WTC11 (cell line): ENCODE measurements at regions not wholly inside any gene's neighbourhood (a gene's known extent, or its start where the extent isn't known, plus 50 kb on each side); places are given as distances from the start of the nearest gene placed in this dataset.
"Not testable (repeated sequence)": the region's sequence is repeated elsewhere in the genome, so short reads cannot be mapped to it uniquely, and the experiment has no call there.

Source experiments
- ATAC-seq: fragments of 200-7000 bp; cut with Tn5 transposase; 2 replicates; pipeline ENCODE4 v1.10.0; 2021; ENCODE audit warnings: mild to moderate bottlenecking, moderate library complexity
- CTCF ChIA-PET: fragments of 300-600 bp; sonication (Branson Sonifier 250); formaldehyde crosslinking; loops from one replicate; lab custom pipeline; 2021; ENCODE audit warnings: antibody characterized with exemption; lab: Charles Lee
- POLR2A ChIA-PET: fragments of 350-600 bp; sonication (Branson Sonifier 250); formaldehyde crosslinking; loops from one replicate; lab custom pipeline; 2021; ENCODE audit warnings: antibody characterized with exemption; lab: Charles Lee
- DNase-seq: peaks from one replicate; pipeline ENCODE4 v3.0.0; 2021; ENCODE audit warnings: low spot score
- H3K27ac Mint-ChIP-seq: 2 replicates; pipeline ENCODE4 v1.8.0; 2021; ENCODE audit warnings: mixed read lengths
- H3K27me3 Mint-ChIP-seq: 2 replicates; pipeline ENCODE4 v1.8.0; 2021; ENCODE audit warnings: low read depth, mild to moderate bottlenecking, moderate library complexity, mixed read lengths
- H3K36me3 Mint-ChIP-seq: 2 replicates; pipeline ENCODE4 v1.8.0; 2021; ENCODE audit warnings: mixed read lengths
- H3K4me1 Mint-ChIP-seq: 2 replicates; pipeline ENCODE4 v1.8.0; 2022; ENCODE audit warnings: mixed read lengths
- H3K4me3 Mint-ChIP-seq: 2 replicates; pipeline ENCODE4 v1.8.0; 2021; ENCODE audit warnings: mild to moderate bottlenecking, moderate library complexity, mixed read lengths
- H3K9me3 Mint-ChIP-seq: 2 replicates; pipeline ENCODE4 v1.8.0; 2021; ENCODE audit warnings: mixed read lengths
- ELF4 ChIP-seq: sonication (generic); formaldehyde crosslinking; IDR thresholded peaks from 2 replicates; pipeline ENCODE4 v1.8.1; 2022; ENCODE audit warnings: low read depth, mild to moderate bottlenecking, moderate library complexity, missing genetic modification reagents
- ETV6 ChIP-seq: sonication (generic); formaldehyde crosslinking; IDR thresholded peaks from 2 replicates; pipeline ENCODE4 v1.8.1; 2022; ENCODE audit warnings: mild to moderate bottlenecking, missing genetic modification reagents
- JAZF1 ChIP-seq: fragments of 250-450 bp; sonication (Bioruptor Pico); IDR thresholded peaks from 2 replicates; pipeline ENCODE4 v1.9.0; 2021; ENCODE audit warnings: moderate library complexity, mild to moderate bottlenecking, inconsistent platforms
- JUN ChIP-seq: sonication (generic); formaldehyde crosslinking; IDR thresholded peaks from 2 replicates; pipeline ENCODE4 v1.8.0; 2023; ENCODE audit warnings: mild to moderate bottlenecking, missing genetic modification reagents
- KAT7 ChIP-seq: sonication (generic); formaldehyde crosslinking; IDR thresholded peaks from 2 replicates; pipeline ENCODE4 v1.8.1; 2023; ENCODE audit warnings: missing genetic modification reagents, mild to moderate bottlenecking, borderline replicate concordance
- MXD4 ChIP-seq: fragments of 250-450 bp; sonication (Bioruptor Pico); IDR thresholded peaks from 2 replicates; pipeline ENCODE4 v1.8.0; 2021; ENCODE audit warnings: mild to moderate bottlenecking, moderate library complexity, borderline replicate concordance
- NR1H2 ChIP-seq: sonication (generic); formaldehyde crosslinking; IDR thresholded peaks from 2 replicates; pipeline ENCODE4 v1.9.0; 2021; ENCODE audit warnings: mild to moderate bottlenecking, moderate library complexity, missing genetic modification reagents
- RORB ChIP-seq: fragments of 250-450 bp; sonication (Bioruptor Pico); IDR thresholded peaks from 2 replicates; pipeline ENCODE4 v1.9.0; 2021; ENCODE audit warnings: mild to moderate bottlenecking
- SMAD3 ChIP-seq: sonication (generic); formaldehyde crosslinking; IDR thresholded peaks from 2 replicates; pipeline ENCODE4 v1.8.0; 2022; ENCODE audit warnings: missing genetic modification reagents, mild to moderate bottlenecking, borderline replicate concordance
- SMAD4 ChIP-seq: sonication (generic); formaldehyde crosslinking; IDR thresholded peaks from 2 replicates; pipeline ENCODE4 v1.8.0; 2022; ENCODE audit warnings: mild to moderate bottlenecking, missing genetic modification reagents
- SOX15 ChIP-seq: fragments of 250-450 bp; sonication (Bioruptor Pico); IDR thresholded peaks from 2 replicates; pipeline ENCODE4 v1.9.0; 2021; ENCODE audit warnings: mild to moderate bottlenecking
- TEAD4 ChIP-seq: sonication (generic); formaldehyde crosslinking; IDR thresholded peaks from 2 replicates; pipeline ENCODE4 v1.8.0; 2022; ENCODE audit warnings: mild to moderate bottlenecking, missing genetic modification reagents
- TP53 ChIP-seq: sonication (generic); formaldehyde crosslinking; IDR thresholded peaks from 2 replicates; pipeline ENCODE4 v1.8.1; 2023; ENCODE audit warnings: mild to moderate bottlenecking, missing genetic modification reagents
- ZNF219 ChIP-seq: sonication (generic); formaldehyde crosslinking; IDR thresholded peaks from 2 replicates; pipeline ENCODE4 v1.8.0; 2023; ENCODE audit warnings: missing genetic modification reagents, mild to moderate bottlenecking, borderline replicate concordance
- ZNF232 ChIP-seq: sonication (generic); formaldehyde crosslinking; IDR thresholded peaks from 2 replicates; pipeline ENCODE4 v1.8.0; 2022; ENCODE audit warnings: mild to moderate bottlenecking, missing genetic modification reagents
- ZNF396 ChIP-seq: fragments of 250-450 bp; sonication (Bioruptor Pico); IDR thresholded peaks from 2 replicates; pipeline ENCODE4 v1.8.0; 2021; ENCODE audit warnings: mild to moderate bottlenecking, moderate library complexity, borderline replicate concordance
- ZNF671 ChIP-seq: fragments of 250-450 bp; sonication (Bioruptor Pico); IDR thresholded peaks from 2 replicates; pipeline ENCODE4 v1.8.0; 2021; ENCODE audit warnings: mild to moderate bottlenecking
- TF ChIP-seq, protein P1 (sequence below): sonication (generic); formaldehyde crosslinking; IDR thresholded peaks from 2 replicates; pipeline ENCODE4 v1.8.0; 2022; ENCODE audit warnings: mild to moderate bottlenecking, missing genetic modification reagents
- TF ChIP-seq, protein P2 (sequence below): sonication (generic); formaldehyde crosslinking; IDR thresholded peaks from 2 replicates; pipeline ENCODE4 v1.8.1; 2023; ENCODE audit warnings: mild to moderate bottlenecking, missing genetic modification reagents, moderate library complexity
- TF ChIP-seq, protein P3 (sequence below): sonication (generic); formaldehyde crosslinking; IDR thresholded peaks from 2 replicates; pipeline ENCODE4 v1.8.1; 2022; ENCODE audit warnings: mild to moderate bottlenecking, missing genetic modification reagents, moderate library complexity, borderline replicate concordance
- TF ChIP-seq, protein P4 (sequence below): fragments of 250-450 bp; sonication (Bioruptor Pico); IDR thresholded peaks from 2 replicates; pipeline ENCODE4 v1.8.0; 2021; ENCODE audit warnings: mild to moderate bottlenecking
- TF ChIP-seq, protein P5 (sequence below): sonication (generic); formaldehyde crosslinking; IDR thresholded peaks from 2 replicates; pipeline ENCODE4 v1.8.1; 2023; ENCODE audit warnings: mild to moderate bottlenecking, missing genetic modification reagents, moderate library complexity
- TF ChIP-seq, protein P6 (sequence below): fragments of 250-450 bp; sonication (Bioruptor Pico); IDR thresholded peaks from 2 replicates; pipeline ENCODE4 v1.9.0; 2021; ENCODE audit warnings: mild to moderate bottlenecking
- TF ChIP-seq, protein P7 (sequence below): fragments of 250-450 bp; sonication (Bioruptor Pico); IDR thresholded peaks from 2 replicates; pipeline ENCODE4 v1.9.0; 2021; ENCODE audit warnings: mild to moderate bottlenecking

DNA sequence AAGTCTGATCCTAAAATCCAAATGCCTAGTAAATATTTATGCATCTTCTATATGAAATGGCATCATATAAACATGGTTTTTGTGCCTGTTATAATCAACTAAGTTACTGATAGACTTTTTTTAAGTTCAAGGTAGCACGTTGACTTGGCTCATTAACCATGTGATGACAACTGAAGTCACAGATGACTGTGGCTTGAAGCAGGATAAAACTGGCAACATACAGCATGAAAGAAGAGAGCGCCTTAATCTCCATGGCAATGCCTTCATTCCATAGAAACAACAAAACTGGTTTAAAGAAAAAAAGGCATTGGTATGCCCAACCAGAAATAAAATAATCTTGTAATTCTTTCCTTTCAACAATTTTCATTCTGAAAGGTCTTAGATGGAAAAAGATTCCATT lies 188.9 kb upstream of the CDK1 start:
- POLR2A ChIA-PET: no interaction called here
- Mint-ChIP-seq H3K36me3 (no peaks in the 10 kb centered on the region), H3K9me3 (no peaks in the 10 kb centered on the region), H3K27me3 (no peaks in the 10 kb centered on the region), H3K4me3 (no peak overlapping the region), H3K4me1 (no peaks in the 10 kb centered on the region), H3K27ac (no peak overlapping the region)
- CTCF ChIA-PET: no interaction called here
- ATAC-seq (no peak), DNase-seq (no peak)
- TF ChIP-seq, protein P1, sequence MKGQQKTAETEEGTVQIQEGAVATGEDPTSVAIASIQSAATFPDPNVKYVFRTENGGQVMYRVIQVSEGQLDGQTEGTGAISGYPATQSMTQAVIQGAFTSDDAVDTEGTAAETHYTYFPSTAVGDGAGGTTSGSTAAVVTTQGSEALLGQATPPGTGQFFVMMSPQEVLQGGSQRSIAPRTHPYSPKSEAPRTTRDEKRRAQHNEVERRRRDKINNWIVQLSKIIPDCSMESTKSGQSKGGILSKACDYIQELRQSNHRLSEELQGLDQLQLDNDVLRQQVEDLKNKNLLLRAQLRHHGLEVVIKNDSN (CRISPR knock-in tag): no peak
- no peak for TF ChIP-seq ZNF232 (CRISPR knock-in tag)
- TF ChIP-seq, protein P2, sequence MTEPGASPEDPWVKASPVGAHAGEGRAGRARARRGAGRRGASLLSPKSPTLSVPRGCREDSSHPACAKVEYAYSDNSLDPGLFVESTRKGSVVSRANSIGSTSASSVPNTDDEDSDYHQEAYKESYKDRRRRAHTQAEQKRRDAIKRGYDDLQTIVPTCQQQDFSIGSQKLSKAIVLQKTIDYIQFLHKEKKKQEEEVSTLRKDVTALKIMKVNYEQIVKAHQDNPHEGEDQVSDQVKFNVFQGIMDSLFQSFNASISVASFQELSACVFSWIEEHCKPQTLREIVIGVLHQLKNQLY (CRISPR knock-in tag): no peak
- TF ChIP-seq KAT7 (CRISPR knock-in tag): no peak
- TF ChIP-seq, protein P3, sequence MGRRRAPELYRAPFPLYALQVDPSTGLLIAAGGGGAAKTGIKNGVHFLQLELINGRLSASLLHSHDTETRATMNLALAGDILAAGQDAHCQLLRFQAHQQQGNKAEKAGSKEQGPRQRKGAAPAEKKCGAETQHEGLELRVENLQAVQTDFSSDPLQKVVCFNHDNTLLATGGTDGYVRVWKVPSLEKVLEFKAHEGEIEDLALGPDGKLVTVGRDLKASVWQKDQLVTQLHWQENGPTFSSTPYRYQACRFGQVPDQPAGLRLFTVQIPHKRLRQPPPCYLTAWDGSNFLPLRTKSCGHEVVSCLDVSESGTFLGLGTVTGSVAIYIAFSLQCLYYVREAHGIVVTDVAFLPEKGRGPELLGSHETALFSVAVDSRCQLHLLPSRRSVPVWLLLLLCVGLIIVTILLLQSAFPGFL (CRISPR knock-in tag): no peak
- no peak for TF ChIP-seq TEAD4
- no peak for TF ChIP-seq ZNF396 (CRISPR knock-in tag)
- TF ChIP-seq, protein P4, sequence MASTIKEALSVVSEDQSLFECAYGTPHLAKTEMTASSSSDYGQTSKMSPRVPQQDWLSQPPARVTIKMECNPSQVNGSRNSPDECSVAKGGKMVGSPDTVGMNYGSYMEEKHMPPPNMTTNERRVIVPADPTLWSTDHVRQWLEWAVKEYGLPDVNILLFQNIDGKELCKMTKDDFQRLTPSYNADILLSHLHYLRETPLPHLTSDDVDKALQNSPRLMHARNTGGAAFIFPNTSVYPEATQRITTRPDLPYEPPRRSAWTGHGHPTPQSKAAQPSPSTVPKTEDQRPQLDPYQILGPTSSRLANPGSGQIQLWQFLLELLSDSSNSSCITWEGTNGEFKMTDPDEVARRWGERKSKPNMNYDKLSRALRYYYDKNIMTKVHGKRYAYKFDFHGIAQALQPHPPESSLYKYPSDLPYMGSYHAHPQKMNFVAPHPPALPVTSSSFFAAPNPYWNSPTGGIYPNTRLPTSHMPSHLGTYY (CRISPR knock-in tag): no peak
- TF ChIP-seq, protein P5, sequence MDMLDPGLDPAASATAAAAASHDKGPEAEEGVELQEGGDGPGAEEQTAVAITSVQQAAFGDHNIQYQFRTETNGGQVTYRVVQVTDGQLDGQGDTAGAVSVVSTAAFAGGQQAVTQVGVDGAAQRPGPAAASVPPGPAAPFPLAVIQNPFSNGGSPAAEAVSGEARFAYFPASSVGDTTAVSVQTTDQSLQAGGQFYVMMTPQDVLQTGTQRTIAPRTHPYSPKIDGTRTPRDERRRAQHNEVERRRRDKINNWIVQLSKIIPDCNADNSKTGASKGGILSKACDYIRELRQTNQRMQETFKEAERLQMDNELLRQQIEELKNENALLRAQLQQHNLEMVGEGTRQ (CRISPR knock-in tag): no peak
- no peak for TF ChIP-seq ELF4 (CRISPR knock-in tag)
- no peak for TF ChIP-seq ZNF219
- no peak for TF ChIP-seq SOX15 (CRISPR knock-in tag)
- no peak for TF ChIP-seq JUN
- no peak for TF ChIP-seq TP53 (CRISPR knock-in tag)
- no peak for TF ChIP-seq RORB (CRISPR knock-in tag)
- TF ChIP-seq, protein P6, sequence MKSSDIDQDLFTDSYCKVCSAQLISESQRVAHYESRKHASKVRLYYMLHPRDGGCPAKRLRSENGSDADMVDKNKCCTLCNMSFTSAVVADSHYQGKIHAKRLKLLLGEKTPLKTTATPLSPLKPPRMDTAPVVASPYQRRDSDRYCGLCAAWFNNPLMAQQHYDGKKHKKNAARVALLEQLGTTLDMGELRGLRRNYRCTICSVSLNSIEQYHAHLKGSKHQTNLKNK (CRISPR knock-in tag): no peak

DNA sequence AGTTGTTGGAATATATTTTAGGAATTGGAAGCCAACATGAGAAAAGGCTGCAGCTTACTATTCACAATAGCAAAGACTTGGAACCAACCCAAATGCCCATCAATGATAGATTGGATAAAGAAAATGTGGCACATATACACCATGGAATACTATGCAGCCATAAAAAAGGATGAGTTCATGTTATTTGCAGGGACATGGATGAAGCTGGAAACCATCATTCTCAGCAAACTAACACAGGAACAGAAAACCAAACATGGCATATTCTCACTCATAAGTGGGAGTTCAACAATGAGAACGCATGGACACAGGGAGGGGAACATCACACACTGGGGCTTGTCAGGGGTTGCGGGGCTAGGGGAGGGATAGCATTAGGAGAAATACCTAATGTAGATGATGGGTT lies 192.1 kb upstream of the ANK3 start:
- H3K27me3 Mint-ChIP-seq, ATAC-seq, H3K27ac Mint-ChIP-seq, DNase-seq, H3K4me3 Mint-ChIP-seq, H3K4me1 Mint-ChIP-seq, POLR2A ChIA-PET, CTCF ChIA-PET: not testable (repeated sequence)
- Mint-ChIP-seq H3K36me3 (peaks cover 12% of the 10 kb centered on the region), H3K9me3 (peaks cover 13% of the 10 kb centered on the region)

DNA sequence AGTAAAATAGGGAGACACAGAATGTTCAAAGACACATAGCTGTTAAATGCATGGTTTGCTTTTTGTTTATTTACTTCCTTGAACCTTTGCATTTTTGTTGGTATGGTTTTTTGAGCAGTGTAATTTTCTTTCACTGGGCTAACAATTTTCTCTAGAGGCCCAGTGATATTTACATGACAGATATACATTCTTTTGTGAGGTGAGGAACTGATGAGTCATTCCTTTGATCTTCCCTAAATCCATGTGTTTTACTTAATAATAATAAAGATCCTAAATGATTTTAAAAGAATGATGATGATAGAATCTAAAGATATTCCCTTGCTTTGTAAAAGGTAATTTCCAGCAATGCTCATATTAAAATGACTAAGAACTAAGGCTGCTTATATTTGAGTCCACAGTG lies 188.5 kb upstream of the ANK3 start:
- ChIA-PET CTCF (interaction anchor here (1.2 kb wide), 1 partner anchor 44 kb away, joined by 3 read pairs; no protein-coding TSS in a partner anchor), POLR2A (no interaction called here)
- Mint-ChIP-seq H3K27me3 (no peaks in the 10 kb centered on the region), H3K27ac (no peak overlapping the region), H3K4me3 (no peak overlapping the region), H3K36me3 (peaks cover 12% of the 10 kb centered on the region), H3K4me1 (peaks cover 36% of the 10 kb centered on the region), H3K9me3 (peaks cover 13% of the 10 kb centered on the region)
- no peak for DNase-seq
- no peak for ATAC-seq
- TF ChIP-seq, protein P7, sequence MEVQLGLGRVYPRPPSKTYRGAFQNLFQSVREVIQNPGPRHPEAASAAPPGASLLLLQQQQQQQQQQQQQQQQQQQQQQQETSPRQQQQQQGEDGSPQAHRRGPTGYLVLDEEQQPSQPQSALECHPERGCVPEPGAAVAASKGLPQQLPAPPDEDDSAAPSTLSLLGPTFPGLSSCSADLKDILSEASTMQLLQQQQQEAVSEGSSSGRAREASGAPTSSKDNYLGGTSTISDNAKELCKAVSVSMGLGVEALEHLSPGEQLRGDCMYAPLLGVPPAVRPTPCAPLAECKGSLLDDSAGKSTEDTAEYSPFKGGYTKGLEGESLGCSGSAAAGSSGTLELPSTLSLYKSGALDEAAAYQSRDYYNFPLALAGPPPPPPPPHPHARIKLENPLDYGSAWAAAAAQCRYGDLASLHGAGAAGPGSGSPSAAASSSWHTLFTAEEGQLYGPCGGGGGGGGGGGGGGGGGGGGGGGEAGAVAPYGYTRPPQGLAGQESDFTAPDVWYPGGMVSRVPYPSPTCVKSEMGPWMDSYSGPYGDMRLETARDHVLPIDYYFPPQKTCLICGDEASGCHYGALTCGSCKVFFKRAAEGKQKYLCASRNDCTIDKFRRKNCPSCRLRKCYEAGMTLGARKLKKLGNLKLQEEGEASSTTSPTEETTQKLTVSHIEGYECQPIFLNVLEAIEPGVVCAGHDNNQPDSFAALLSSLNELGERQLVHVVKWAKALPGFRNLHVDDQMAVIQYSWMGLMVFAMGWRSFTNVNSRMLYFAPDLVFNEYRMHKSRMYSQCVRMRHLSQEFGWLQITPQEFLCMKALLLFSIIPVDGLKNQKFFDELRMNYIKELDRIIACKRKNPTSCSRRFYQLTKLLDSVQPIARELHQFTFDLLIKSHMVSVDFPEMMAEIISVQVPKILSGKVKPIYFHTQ: no peak
- TF ChIP-seq SMAD4 (CRISPR knock-in tag): no peak
- TF ChIP-seq MXD4 (CRISPR knock-in tag): no peak
- TF ChIP-seq JAZF1 (CRISPR knock-in tag): no peak
- no peak for TF ChIP-seq ETV6 (CRISPR knock-in tag)
- TF ChIP-seq SMAD3 (CRISPR knock-in tag): no peak
- TF ChIP-seq ZNF671 (CRISPR knock-in tag): no peak
- TF ChIP-seq NR1H2 (CRISPR knock-in tag): no peak
